GM23338 (cell line): ENCODE measurements at regions not wholly inside any gene's neighbourhood (a gene's known extent, or its start where the extent isn't known, plus 50 kb on each side); places are given as distances from the start of the nearest gene placed in this dataset.
"Not testable (repeated sequence)": the region's sequence is repeated elsewhere in the genome, so short reads cannot be mapped to it uniquely, and the experiment has no call there.

Source experiments
- CTCF ChIP-seq, 2 experiments: fragments of 200-600 bp in 1 of 2; sonication (generic) in 1 of 2; conservative IDR thresholded peaks; 2 replicates each; pipeline versions ENCODE4 v1.5.1 to v1.6.1; 2016 to 2017; ENCODE audit warnings: antibody characterized with exemption in 2 of 2, low read depth in 2 of 2, mild to moderate bottlenecking in 2 of 2, moderate library complexity in 1 of 2
- ETS1 ChIP-seq: IDR thresholded peaks from 2 replicates; pipeline ENCODE4 v1.6.1; 2016; ENCODE audit warnings: antibody characterized with exemption
- EZH2 ChIP-seq: fragments of 200-600 bp; sonication (generic); IDR thresholded peaks from one replicate; pipeline ENCODE4 v1.8.0; 2017; ENCODE audit warnings: antibody characterized with exemption, mild to moderate bottlenecking, low read depth; ENCODE audit not compliant: unreplicated experiment
- EZH2phosphoT487 ChIP-seq: fragments of 200-600 bp; sonication (generic); IDR thresholded peaks from one replicate; pipeline ENCODE4 v1.8.1; 2018; ENCODE audit warnings: antibody characterized with exemption; ENCODE audit not compliant: unreplicated experiment
- JUNB ChIP-seq: IDR thresholded peaks from one replicate; pipeline ENCODE4 v1.6.1; 2016; ENCODE audit warnings: antibody characterized with exemption; ENCODE audit not compliant: unreplicated experiment
- POLR2AphosphoS5 ChIP-seq: IDR thresholded peaks from 2 replicates; pipeline ENCODE4 v1.6.1; 2016; ENCODE audit warnings: antibody characterized with exemption, low read depth
- REST ChIP-seq: IDR thresholded peaks from one replicate; pipeline ENCODE4 v1.6.1; 2018; ENCODE audit warnings: antibody characterized with exemption; ENCODE audit not compliant: unreplicated experiment
- STAT1 ChIP-seq: IDR thresholded peaks from one replicate; pipeline ENCODE4 v1.6.1; 2016; ENCODE audit warnings: antibody characterized with exemption; ENCODE audit not compliant: unreplicated experiment
- ZNF114 ChIP-seq: fragments of 250-450 bp; sonication (Bioruptor Pico); IDR thresholded peaks from 2 replicates; pipeline ENCODE4 v1.5.0; 2020; ENCODE audit warnings: mild to moderate bottlenecking, moderate library complexity

DNA sequence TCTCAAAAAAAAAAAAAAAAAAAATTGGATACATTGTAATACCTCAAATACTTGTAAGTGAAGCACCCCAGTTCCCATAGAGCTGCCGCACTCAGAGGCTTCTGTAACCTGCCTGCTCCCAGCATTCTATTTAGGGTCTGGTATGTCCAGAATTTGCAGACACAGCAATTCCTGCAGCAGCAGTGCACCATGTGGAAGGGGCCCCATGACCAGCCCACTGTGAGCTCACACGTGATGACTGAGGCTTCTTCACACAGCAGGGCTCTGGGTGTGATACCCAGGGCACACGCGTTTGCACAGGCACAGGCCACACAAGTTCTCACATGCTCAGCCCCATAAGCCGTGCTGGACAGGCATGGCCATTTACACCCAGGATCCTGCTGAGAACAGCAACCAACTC, 5481.5 kb upstream of the TPTE start:
- TF ChIP-seq JUNB; CTCF (conservative IDR thresholded peaks at IDR 0.05; ENCODE audit: low read depth in 2 of 2); EZH2; REST; POLR2AphosphoS5; EZH2phosphoT487; ZNF114 (CRISPR knock-in tag); ETS1; STAT1: not testable (repeated sequence)
